SK-N-SH (cell line): ENCODE measurements at regions not wholly inside any gene's neighbourhood (a gene's known extent, or its start where the extent isn't known, plus 50 kb on each side); places are given as distances from the start of the nearest gene placed in this dataset.
"Not testable (repeated sequence)": the region's sequence is repeated elsewhere in the genome, so short reads cannot be mapped to it uniquely, and the experiment has no call there.

Experiments
- CTCF ChIP-seq: fragments of 200-600 bp; sonication (generic); IDR thresholded peaks from 2 replicates; pipeline ENCODE4 v1.6.1; 2017; ENCODE audit warnings: antibody characterized with exemption, mild to moderate bottlenecking, moderate library complexity
- GATA2 ChIP-seq: sonication (generic); formaldehyde crosslinking; IDR thresholded peaks from 2 replicates; pipeline ENCODE4 v1.5.0; 2020; ENCODE audit warnings: mild to moderate bottlenecking, missing genetic modification reagents
- JUND ChIP-seq: IDR thresholded peaks from 2 replicates; pipeline ENCODE4 v1.4.0; 2012
- MAX ChIP-seq: IDR thresholded peaks from 2 replicates; pipeline ENCODE4 v1.4.0; 2012; ENCODE audit warnings: low read depth
- TF ChIP-seq, protein P1 (sequence below): IDR thresholded peaks from 2 replicates; pipeline ENCODE4 v1.4.0; 2012; ENCODE audit warnings: low read depth, borderline replicate concordance

DNA sequence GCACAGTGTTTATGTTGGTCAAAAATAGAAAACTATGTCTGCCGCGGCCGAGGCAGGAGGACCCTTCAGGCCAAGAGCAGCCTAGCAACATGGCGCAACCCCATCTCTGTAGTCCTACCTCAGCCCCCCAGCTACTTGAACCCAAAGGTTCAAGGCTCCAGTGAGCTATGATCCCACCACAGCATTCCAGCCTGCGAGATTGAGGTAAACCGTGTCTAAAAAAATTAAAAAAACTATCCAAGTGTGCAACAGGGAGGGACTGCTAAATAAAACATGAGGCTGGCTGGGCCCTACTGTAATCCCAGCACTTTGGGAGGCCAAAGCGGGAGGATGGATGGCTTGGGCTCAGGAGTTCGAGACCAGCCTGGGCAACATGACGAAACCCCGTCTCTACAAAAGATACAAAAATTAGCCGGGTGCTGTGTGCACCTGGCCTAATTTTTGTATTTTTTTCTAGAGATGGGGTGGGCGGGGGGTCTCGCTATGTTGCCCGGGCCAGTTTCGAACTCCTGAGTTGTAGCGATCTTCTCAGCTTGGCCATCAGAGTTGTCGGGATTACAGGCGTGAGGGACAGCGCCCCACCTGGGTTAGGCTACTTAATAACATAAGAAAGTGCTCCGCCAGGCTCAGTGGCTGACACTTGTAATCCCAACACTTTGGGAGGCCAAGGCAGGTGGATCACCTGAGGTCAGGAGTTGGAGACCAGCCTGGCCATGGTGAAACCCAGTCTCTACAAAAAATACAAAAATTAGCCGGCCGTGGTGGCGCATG lies 309.4 kb downstream of the ZNF37A start:
- TF ChIP-seq JUND, MAX, GATA2, CTCF: not testable (repeated sequence)
- TF ChIP-seq, protein P1, sequence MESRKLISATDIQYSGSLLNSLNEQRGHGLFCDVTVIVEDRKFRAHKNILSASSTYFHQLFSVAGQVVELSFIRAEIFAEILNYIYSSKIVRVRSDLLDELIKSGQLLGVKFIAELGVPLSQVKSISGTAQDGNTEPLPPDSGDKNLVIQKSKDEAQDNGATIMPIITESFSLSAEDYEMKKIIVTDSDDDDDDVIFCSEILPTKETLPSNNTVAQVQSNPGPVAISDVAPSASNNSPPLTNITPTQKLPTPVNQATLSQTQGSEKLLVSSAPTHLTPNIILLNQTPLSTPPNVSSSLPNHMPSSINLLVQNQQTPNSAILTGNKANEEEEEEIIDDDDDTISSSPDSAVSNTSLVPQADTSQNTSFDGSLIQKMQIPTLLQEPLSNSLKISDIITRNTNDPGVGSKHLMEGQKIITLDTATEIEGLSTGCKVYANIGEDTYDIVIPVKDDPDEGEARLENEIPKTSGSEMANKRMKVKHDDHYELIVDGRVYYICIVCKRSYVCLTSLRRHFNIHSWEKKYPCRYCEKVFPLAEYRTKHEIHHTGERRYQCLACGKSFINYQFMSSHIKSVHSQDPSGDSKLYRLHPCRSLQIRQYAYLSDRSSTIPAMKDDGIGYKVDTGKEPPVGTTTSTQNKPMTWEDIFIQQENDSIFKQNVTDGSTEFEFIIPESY = not testable (repeated sequence)
